ENCODE measurements at regions not wholly inside any gene's neighbourhood (a gene's known extent, or its start where the extent isn't known, plus 50 kb on each side); places are given as distances from the start of the nearest gene placed in this dataset.

DNA sequence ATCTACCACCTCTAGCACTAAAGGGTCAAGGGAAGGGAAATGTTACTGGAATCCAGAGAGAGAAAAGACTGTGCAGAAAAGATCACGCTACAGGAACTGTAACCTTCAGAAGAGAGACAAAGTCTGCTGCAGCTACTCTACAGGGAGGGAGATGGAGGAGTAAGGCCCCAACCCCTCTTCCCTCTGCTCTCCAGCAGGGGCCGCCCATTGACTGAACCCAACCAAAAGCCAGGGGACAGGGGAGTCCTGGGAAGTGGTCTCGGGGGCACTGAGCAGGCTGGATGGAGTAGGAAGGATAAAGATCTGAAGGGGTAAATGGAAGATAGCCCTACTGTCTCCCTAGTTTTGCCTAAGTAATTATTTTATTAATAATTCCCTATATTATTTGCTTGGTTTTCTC lies 72.8 kb upstream of the NR5A2 start:
- no peak overlapping the region for H3K27ac ChIP-seq (ENCODE audit: low read depth, low read length)
- no peaks in the 10 kb centered on the region for H3K36me3 ChIP-seq (ENCODE audit: insufficient read depth, low read length)
- Mint-ChIP-seq H3K4me3 (no peak overlapping the region), H3K4me1 (no peaks in the 10 kb centered on the region), H3K27me3 (peaks cover 6 to 12% of the 10 kb centered on the region in 2 donors), H3K9me3 (peaks cover 0 to 6% (median 0%) of the 10 kb centered on the region in 5 donors), H3K36me3 (no peaks in the 10 kb centered on the region), H3K27ac (no peak overlapping the region)
- ChIA-PET CTCF (no interaction called here), POLR2A (no interaction called here)
- no peak overlapping the region for H3K4me3 ChIP-seq (ENCODE audit: low read length)
- no peaks in the 10 kb centered on the region for H3K9me3 ChIP-seq (ENCODE audit: low read length)
- no peaks in the 10 kb centered on the region for H3K27me3 ChIP-seq (ENCODE audit: insufficient read depth, low read length, poor library complexity, severe bottlenecking)
- DNase-seq: no peak
- H3K4me1 ChIP-seq (ENCODE audit: insufficient read depth, low read length): no peaks in the 10 kb centered on the region

- H3K4me1 Mint-ChIP-seq: no peaks in the 10 kb centered on the region
- Histone ChIP-seq H3K36me3 (ENCODE audit: insufficient read depth, low read length) (no peaks in the 10 kb centered on the region), H3K27ac (ENCODE audit: low read depth, low read length) (no peak overlapping the region), H3K4me1 (ENCODE audit: insufficient read depth, low read length) (no peaks in the 10 kb centered on the region), H3K4me3 (ENCODE audit: low read length) (no peak overlapping the region), H3K27me3 (ENCODE audit: insufficient read depth, low read length, poor library complexity, severe bottlenecking) (no peaks in the 10 kb centered on the region), H3K9me3 (ENCODE audit: low read length) (no peaks in the 10 kb centered on the region)
- H3K36me3 Mint-ChIP-seq: no peaks in the 10 kb centered on the region
- H3K27me3 Mint-ChIP-seq: peaks cover 6 to 12% of the 10 kb centered on the region in 2 donors
- ChIA-PET CTCF (no interaction called here), POLR2A (no interaction called here)
- no peak overlapping the region for H3K4me3 Mint-ChIP-seq
- H3K27ac Mint-ChIP-seq: no peak overlapping the region
- DNase-seq: no peak
- H3K9me3 Mint-ChIP-seq: peaks cover 0 to 6% (median 0%) of the 10 kb centered on the region in 5 donors
Measured at GRCh38 chr1:199955235-199955634, 72.3 kb upstream of the NR5A2 start.

- ChIA-PET POLR2A (no interaction called here), CTCF (no interaction called here)
- Mint-ChIP-seq H3K4me1 (no peaks in the 10 kb centered on the region), H3K4me3 (no peak overlapping the region), H3K36me3 (no peaks in the 10 kb centered on the region), H3K27ac (no peak overlapping the region), H3K9me3 (peaks cover 0 to 6% (median 0%) of the 10 kb centered on the region in 5 donors), H3K27me3 (peaks cover 6 to 12% of the 10 kb centered on the region in 2 donors)
- H3K27ac ChIP-seq (ENCODE audit: low read depth, low read length): no peak overlapping the region
- H3K36me3 ChIP-seq (ENCODE audit: insufficient read depth, low read length): no peaks in the 10 kb centered on the region
- no peak for DNase-seq
- H3K4me1 ChIP-seq (ENCODE audit: insufficient read depth, low read length): no peaks in the 10 kb centered on the region
- H3K27me3 ChIP-seq (ENCODE audit: insufficient read depth, low read length, poor library complexity, severe bottlenecking): no peaks in the 10 kb centered on the region
- no peaks in the 10 kb centered on the region for H3K9me3 ChIP-seq (ENCODE audit: low read length)
- H3K4me3 ChIP-seq (ENCODE audit: low read length): no peak overlapping the region
Measured at GRCh38 chr1:199956005-199956404, 71.5 kb upstream of the NR5A2 start.

DNA sequence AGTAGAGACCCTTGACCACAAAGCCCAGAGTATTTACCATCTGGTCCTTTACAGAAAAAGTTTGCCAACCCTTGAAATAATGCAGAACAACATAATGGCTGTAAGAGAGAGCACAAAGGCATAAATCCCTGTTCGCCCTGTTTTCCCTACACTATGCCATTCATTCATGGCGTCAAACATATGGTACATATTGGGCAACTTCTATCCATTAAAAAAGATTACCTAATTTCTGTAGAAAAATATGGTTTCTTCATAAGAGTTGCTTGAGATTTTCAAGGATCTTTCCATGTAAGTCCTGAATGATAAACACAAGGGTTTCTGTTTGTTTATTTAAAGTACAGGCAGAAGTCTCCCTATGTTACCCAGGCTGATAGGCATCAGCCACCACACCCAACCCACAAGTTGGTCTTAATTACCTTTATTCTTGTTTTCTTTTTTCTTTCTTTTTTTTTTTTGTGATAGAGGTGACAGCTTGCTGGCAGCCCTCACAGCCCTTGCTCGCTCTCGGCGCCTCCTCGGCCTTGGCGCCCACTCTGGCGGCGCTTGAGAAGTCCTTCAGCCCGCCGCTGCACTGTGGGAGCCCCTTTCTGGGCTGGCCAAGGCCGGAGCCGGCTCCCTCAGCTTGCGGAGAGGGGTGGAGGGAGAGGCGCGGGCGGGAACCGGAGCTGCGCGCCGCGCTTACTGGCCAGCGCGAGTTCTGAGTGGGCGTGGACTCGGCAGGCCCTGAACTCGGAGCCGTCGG lies 68.3 kb upstream of the NR5A2 start:
- Histone ChIP-seq H3K4me1 (ENCODE audit: insufficient read depth, low read length) (no peaks in the 10 kb centered on the region), H3K27ac (ENCODE audit: low read depth, low read length) (no peak overlapping the region), H3K27me3 (ENCODE audit: insufficient read depth, low read length, poor library complexity, severe bottlenecking) (no peaks in the 10 kb centered on the region), H3K36me3 (ENCODE audit: insufficient read depth, low read length) (no peaks in the 10 kb centered on the region), H3K4me3 (ENCODE audit: low read length) (no peak overlapping the region), H3K9me3 (ENCODE audit: low read length) (no peaks in the 10 kb centered on the region)
- Mint-ChIP-seq H3K4me3 (no peak overlapping the region), H3K27ac (no peak overlapping the region), H3K4me1 (no peaks in the 10 kb centered on the region), H3K9me3 (peaks cover 0 to 6% (median 0%) of the 10 kb centered on the region in 5 donors), H3K27me3 (peaks cover 4 to 16% of the 10 kb centered on the region in 2 donors), H3K36me3 (no peaks in the 10 kb centered on the region)
- no peak for DNase-seq
- ChIA-PET POLR2A (no interaction called here), CTCF (no interaction called here)

DNA sequence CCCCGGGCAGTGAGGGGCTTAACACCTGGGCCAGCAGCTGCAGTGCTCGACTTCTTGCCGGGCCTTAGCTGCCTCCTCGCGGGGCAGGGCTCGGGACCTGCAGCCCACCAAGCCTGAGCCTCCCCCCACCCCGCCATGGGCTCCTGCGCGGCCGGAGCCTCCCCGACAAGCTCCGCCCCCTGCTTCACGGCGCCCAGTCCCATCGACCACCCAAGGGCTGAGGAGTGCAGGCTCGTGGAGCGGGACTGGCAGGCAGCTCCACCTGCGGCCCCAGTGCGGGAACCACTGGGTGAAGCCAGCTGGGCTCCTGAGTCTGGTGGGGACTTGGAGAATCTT lies 67.8 kb upstream of the NR5A2 start:
- Histone ChIP-seq H3K9me3 (ENCODE audit: low read length) (no peaks in the 10 kb centered on the region), H3K27me3 (ENCODE audit: insufficient read depth, low read length, poor library complexity, severe bottlenecking) (no peaks in the 10 kb centered on the region), H3K27ac (ENCODE audit: low read depth, low read length) (no peak overlapping the region), H3K4me1 (ENCODE audit: insufficient read depth, low read length) (no peaks in the 10 kb centered on the region), H3K4me3 (ENCODE audit: low read length) (no peak overlapping the region), H3K36me3 (ENCODE audit: insufficient read depth, low read length) (no peaks in the 10 kb centered on the region)
- no peaks in the 10 kb centered on the region for H3K36me3 Mint-ChIP-seq
- no peaks in the 10 kb centered on the region for H3K4me1 Mint-ChIP-seq
- H3K27ac Mint-ChIP-seq: no peak overlapping the region
- POLR2A ChIA-PET: no interaction called here
- no peak for DNase-seq
- H3K4me3 Mint-ChIP-seq: no peak overlapping the region
- H3K27me3 Mint-ChIP-seq: peaks cover 4 to 19% of the 10 kb centered on the region in 2 donors
- peaks cover 0 to 6% (median 0%) of the 10 kb centered on the region in 5 donors for H3K9me3 Mint-ChIP-seq
- CTCF ChIA-PET: no interaction called here

DNA sequence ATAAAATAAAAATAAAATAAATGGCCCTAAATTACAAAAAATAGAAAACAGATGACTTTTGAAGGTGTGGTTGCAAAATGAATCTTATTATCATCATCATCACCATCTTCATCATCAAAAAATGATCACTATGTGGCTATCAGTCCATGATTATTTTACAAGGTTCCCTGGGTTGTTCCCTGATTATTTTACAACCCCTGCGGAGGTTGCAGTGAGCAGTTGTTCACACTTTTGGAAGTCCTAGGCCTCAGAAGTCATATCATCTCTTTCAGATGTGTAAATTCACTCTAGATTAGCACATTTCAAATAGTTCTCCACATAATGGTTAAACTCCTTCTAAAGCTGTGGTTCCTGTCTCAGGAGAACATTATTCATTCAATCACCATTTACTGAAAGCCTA lies 57.4 kb upstream of the NR5A2 start:
- H3K9me3 ChIP-seq (ENCODE audit: low read length): no peaks in the 10 kb centered on the region
- H3K36me3 Mint-ChIP-seq: no peaks in the 10 kb centered on the region
- H3K27ac ChIP-seq (ENCODE audit: low read depth, low read length): no peak overlapping the region
- H3K9me3 Mint-ChIP-seq: no peaks in the 10 kb centered on the region
- no peaks in the 10 kb centered on the region for H3K4me1 Mint-ChIP-seq
- H3K36me3 ChIP-seq (ENCODE audit: insufficient read depth, low read length): no peaks in the 10 kb centered on the region
- no peak overlapping the region for H3K4me3 ChIP-seq (ENCODE audit: low read length)
- peaks cover 0 to 9% of the 10 kb centered on the region in 2 donors for H3K27me3 Mint-ChIP-seq
- no peak for DNase-seq
- no peaks in the 10 kb centered on the region for H3K27me3 ChIP-seq (ENCODE audit: insufficient read depth, low read length, poor library complexity, severe bottlenecking)
- no peak overlapping the region for H3K27ac Mint-ChIP-seq
- CTCF ChIA-PET: no interaction called here
- POLR2A ChIA-PET: no interaction called here
- no peak overlapping the region for H3K4me3 Mint-ChIP-seq
- H3K4me1 ChIP-seq (ENCODE audit: insufficient read depth, low read length): no peaks in the 10 kb centered on the region

DNA sequence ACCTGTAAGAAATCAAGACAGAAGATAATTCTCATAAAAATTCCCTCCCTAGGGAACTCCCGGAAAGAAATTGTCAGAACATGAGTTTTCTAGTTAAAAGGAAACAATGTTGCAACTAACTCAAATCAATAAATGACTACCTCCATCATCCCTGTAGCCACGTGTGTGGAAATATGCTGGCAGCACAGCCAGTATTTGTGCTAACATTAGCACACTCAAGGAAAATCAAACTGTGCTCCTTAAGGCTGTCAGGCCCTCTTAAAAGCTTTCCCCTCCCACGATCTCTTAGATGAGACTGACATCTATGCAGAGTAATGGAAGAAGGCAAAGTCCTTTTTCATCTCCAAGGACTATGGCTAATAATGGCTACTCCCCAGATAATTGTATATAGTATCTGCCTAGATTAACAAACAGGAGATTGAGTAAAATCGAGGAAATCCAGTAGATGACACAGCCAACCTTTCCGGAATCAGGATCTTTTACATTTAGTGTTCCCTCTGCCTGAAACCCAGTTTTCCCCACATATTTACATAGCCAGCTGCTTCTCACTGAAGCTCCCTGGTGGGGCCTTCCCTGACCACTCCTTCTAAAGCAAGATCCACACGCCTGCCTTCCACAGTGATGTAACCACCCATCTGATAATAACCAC lies 50.9 kb upstream of the NR5A2 start:
- H3K9me3 Mint-ChIP-seq: no peaks in the 10 kb centered on the region
- H3K36me3 Mint-ChIP-seq: no peaks in the 10 kb centered on the region
- H3K27me3 Mint-ChIP-seq: peaks cover 4 to 14% of the 10 kb centered on the region in 2 donors
- H3K4me3 Mint-ChIP-seq: no peak overlapping the region
- H3K27ac ChIP-seq (ENCODE audit: low read depth, low read length): no peak overlapping the region
- H3K27ac Mint-ChIP-seq: no peak overlapping the region
- H3K9me3 ChIP-seq (ENCODE audit: low read length): no peaks in the 10 kb centered on the region
- CTCF ChIA-PET: no interaction called here
- no peaks in the 10 kb centered on the region for H3K4me1 ChIP-seq (ENCODE audit: insufficient read depth, low read length)
- H3K27me3 ChIP-seq (ENCODE audit: insufficient read depth, low read length, poor library complexity, severe bottlenecking): no peaks in the 10 kb centered on the region
- no peak overlapping the region for H3K4me3 ChIP-seq (ENCODE audit: low read length)
- POLR2A ChIA-PET: no interaction called here
- no peaks in the 10 kb centered on the region for H3K36me3 ChIP-seq (ENCODE audit: insufficient read depth, low read length)
- H3K4me1 Mint-ChIP-seq: no peaks in the 10 kb centered on the region
- no peak for DNase-seq

All from CD8-positive, alpha-beta memory T cell (primary cell).